Upper lobe of left lung (tissue), 4 donors: ENCODE measurements at regions not wholly inside any gene's neighbourhood (a gene's known extent, or its start where the extent isn't known, plus 50 kb on each side); places are given as distances from the start of the nearest gene placed in this dataset.

Experiments
- CTCF ChIP-seq, 6 experiments: fragments of 450-650 bp in 4 of 6; fragments of 200-600 bp in 2 of 6; sonication (generic) in 2 of 6; IDR thresholded peaks; one replicate each; pipeline ENCODE4 v1.5.1; 2016 to 2019; ENCODE audit warnings: antibody characterized with exemption in 6 of 6
- POLR2A ChIP-seq, 4 donors: fragments of 450-650 bp; IDR thresholded peaks; one replicate each; pipeline ENCODE4 v1.5.1; 2016 to 2017; ENCODE audit warnings: antibody characterized with exemption in 4 of 4, mild to moderate bottlenecking in 2 of 4
- POLR2AphosphoS5 ChIP-seq, 2 donors: sonication (generic); formaldehyde crosslinking; IDR thresholded peaks; one replicate each; pipeline ENCODE4 v1.5.1; 2017; ENCODE audit warnings: antibody characterized with exemption in 2 of 2

- TF ChIP-seq CTCF (IDR thresholded peaks at IDR 0.05) (no peak), POLR2A (IDR thresholded peaks at IDR 0.05) (no peak), POLR2AphosphoS5 (IDR thresholded peaks at IDR 0.05) (no peak)
Observed at GRCh38 chr7:42794673-42795072, 117.2 kb downstream of the C7orf25 start.
